ENCODE measurements at regions not wholly inside any gene's neighbourhood (a gene's known extent, or its start where the extent isn't known, plus 50 kb on each side); places are given as distances from the start of the nearest gene placed in this dataset.

DNA sequence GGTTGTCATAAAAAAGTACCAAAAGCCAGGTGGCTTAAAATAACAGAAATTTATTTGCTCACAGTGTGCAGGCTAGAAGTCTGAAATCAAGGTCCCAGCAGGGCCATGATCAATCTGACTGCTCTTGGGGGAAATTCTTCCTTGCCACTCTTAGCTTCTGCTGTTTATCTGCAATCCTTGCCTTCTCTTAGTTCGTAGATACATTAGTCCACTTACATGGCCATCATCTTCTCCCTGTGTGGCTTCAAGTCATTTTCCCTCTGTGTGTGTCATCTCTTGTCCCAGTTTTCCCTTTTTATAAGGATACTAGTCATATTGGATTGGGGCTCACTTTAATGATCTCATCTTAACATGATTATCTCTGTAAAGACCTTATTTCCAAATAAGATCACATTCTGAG, 124.0 kb upstream of the NCAM2 start:
- H4K20me1 ChIP-seq (ENCODE audit: insufficient read depth, low read length), result no peaks in the 10 kb centered on the region
- no peak overlapping the region for H2AFZ ChIP-seq (ENCODE audit: low read length)

DNA sequence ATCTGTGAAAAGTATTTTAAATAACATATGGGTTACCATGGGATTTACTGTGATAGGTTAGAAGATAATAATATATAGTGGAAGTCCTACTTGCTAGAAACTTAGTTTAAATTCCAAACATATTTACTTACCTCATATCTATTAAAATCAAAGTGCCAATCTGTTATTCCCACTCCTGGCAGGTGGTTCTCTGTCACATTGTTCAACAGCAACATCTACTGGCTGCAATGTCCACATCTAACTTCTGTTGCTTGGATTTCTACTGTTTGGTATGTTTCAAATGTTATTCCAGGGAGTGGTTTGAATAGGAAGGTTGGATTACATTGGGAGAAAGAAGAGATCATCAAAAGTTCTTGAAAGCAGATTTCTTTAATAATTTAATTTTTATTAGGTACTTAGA, 122.5 kb upstream of the NCAM2 start:
- no peaks in the 10 kb centered on the region for H3K9me3 ChIP-seq (replicated peaks; ENCODE audit: insufficient read depth, low read length)
- TF ChIP-seq, protein P1, sequence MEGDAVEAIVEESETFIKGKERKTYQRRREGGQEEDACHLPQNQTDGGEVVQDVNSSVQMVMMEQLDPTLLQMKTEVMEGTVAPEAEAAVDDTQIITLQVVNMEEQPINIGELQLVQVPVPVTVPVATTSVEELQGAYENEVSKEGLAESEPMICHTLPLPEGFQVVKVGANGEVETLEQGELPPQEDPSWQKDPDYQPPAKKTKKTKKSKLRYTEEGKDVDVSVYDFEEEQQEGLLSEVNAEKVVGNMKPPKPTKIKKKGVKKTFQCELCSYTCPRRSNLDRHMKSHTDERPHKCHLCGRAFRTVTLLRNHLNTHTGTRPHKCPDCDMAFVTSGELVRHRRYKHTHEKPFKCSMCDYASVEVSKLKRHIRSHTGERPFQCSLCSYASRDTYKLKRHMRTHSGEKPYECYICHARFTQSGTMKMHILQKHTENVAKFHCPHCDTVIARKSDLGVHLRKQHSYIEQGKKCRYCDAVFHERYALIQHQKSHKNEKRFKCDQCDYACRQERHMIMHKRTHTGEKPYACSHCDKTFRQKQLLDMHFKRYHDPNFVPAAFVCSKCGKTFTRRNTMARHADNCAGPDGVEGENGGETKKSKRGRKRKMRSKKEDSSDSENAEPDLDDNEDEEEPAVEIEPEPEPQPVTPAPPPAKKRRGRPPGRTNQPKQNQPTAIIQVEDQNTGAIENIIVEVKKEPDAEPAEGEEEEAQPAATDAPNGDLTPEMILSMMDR (IDR thresholded peaks at IDR 0.05; ENCODE audit: low read length), result no peak
- no peak for TF ChIP-seq EZH2 (optimal IDR thresholded peaks at IDR 0.05; ENCODE audit: low read depth, low read length)
- TF ChIP-seq EZH2phosphoT487 (IDR thresholded peaks at IDR 0.05; ENCODE audit: low read length), result no peak
- H3K36me3 ChIP-seq (replicated peaks; ENCODE audit: insufficient read depth, low read length), result no peaks in the 10 kb centered on the region
- no peak overlapping the region for H2AFZ ChIP-seq (ENCODE audit: low read length)
- no peaks in the 10 kb centered on the region for H3F3A ChIP-seq (ENCODE audit: insufficient read depth, low read length)
- no peaks in the 10 kb centered on the region for H3K9me2 ChIP-seq (replicated peaks; ENCODE audit: insufficient read depth, low read length)
- no peaks in the 10 kb centered on the region for H3K79me2 ChIP-seq (ENCODE audit: low read length)
- no peak for DNase-seq
- H4K20me1 ChIP-seq (ENCODE audit: insufficient read depth, low read length), result no peaks in the 10 kb centered on the region
- H3K27ac ChIP-seq (ENCODE audit: low read length), result no peak overlapping the region
- H3K27me3 ChIP-seq (replicated peaks; ENCODE audit: insufficient read depth, low read length), result no peaks in the 10 kb centered on the region
- no peak overlapping the region for H3K9ac ChIP-seq (ENCODE audit: low read length)
- H3K4me2 ChIP-seq (ENCODE audit: low read depth, low read length), result no peak overlapping the region
- H3K4me1 ChIP-seq (ENCODE audit: low read length), result no peaks in the 10 kb centered on the region
- H3K4me3 ChIP-seq (ENCODE audit: low read length), result no peak overlapping the region

More for the DNA sequence above, 124.0 kb upstream of the NCAM2 start:
- H3K9me2 ChIP-seq (replicated peaks; ENCODE audit: insufficient read depth, low read length), result no peaks in the 10 kb centered on the region
- H3K36me3 ChIP-seq (replicated peaks; ENCODE audit: insufficient read depth, low read length), result no peaks in the 10 kb centered on the region
- no peaks in the 10 kb centered on the region for H3K9me3 ChIP-seq (replicated peaks; ENCODE audit: insufficient read depth, low read length)
- no peaks in the 10 kb centered on the region for H3K27me3 ChIP-seq (replicated peaks; ENCODE audit: insufficient read depth, low read length)
- no peak overlapping the region for H3K27ac ChIP-seq (ENCODE audit: low read length)
- no peak for DNase-seq
- H3K79me2 ChIP-seq (ENCODE audit: low read length), result no peaks in the 10 kb centered on the region
- TF ChIP-seq, protein P1 (IDR thresholded peaks at IDR 0.05; ENCODE audit: low read length), result no peak
- TF ChIP-seq EZH2 (optimal IDR thresholded peaks at IDR 0.05; ENCODE audit: low read depth, low read length) (no peak), EZH2phosphoT487 (IDR thresholded peaks at IDR 0.05; ENCODE audit: low read length) (no peak)
- H3F3A ChIP-seq (ENCODE audit: insufficient read depth, low read length), result no peaks in the 10 kb centered on the region
- H3K4me1 ChIP-seq (ENCODE audit: low read length), result no peaks in the 10 kb centered on the region
- no peak overlapping the region for H3K9ac ChIP-seq (ENCODE audit: low read length)
- no peak overlapping the region for H3K4me2 ChIP-seq (ENCODE audit: low read depth, low read length)
- no peak overlapping the region for H3K4me3 ChIP-seq (ENCODE audit: low read length)

DNA sequence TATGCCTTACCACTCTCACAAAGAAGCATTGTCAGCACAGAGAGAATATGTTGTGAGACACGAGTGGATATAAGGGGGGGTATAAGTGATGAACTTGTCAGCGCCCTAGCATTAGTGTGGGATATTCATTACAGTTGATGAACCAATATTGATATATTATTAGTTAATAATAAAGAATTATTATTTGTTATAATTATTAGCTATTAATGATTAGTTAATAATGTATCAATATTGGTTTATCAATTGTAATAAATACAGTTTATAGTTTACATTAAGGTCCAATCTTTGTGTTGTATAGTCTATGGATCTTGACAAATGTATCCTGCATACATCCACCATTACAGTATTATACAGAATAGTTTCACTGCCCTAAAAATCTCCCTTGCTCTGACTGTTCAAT, 120.2 kb upstream of the NCAM2 start:
- H3K4me1 ChIP-seq (ENCODE audit: low read length), result no peaks in the 10 kb centered on the region
- no peak overlapping the region for H2AFZ ChIP-seq (ENCODE audit: low read length)
- H3K27ac ChIP-seq (ENCODE audit: low read length), result no peak overlapping the region
- H3K9ac ChIP-seq (ENCODE audit: low read length), result no peak overlapping the region
- no peaks in the 10 kb centered on the region for H3K27me3 ChIP-seq (replicated peaks; ENCODE audit: insufficient read depth, low read length)
- DNase-seq, result no peak
- no peaks in the 10 kb centered on the region for H4K20me1 ChIP-seq (ENCODE audit: insufficient read depth, low read length)
- TF ChIP-seq EZH2 (optimal IDR thresholded peaks at IDR 0.05; ENCODE audit: low read depth, low read length) (no peak), EZH2phosphoT487 (IDR thresholded peaks at IDR 0.05; ENCODE audit: low read length) (no peak)
- TF ChIP-seq, protein P1 (IDR thresholded peaks at IDR 0.05; ENCODE audit: low read length), result no peak
- H3K9me2 ChIP-seq (replicated peaks; ENCODE audit: insufficient read depth, low read length), result no peaks in the 10 kb centered on the region
- no peak overlapping the region for H3K4me2 ChIP-seq (ENCODE audit: low read depth, low read length)
- no peaks in the 10 kb centered on the region for H3F3A ChIP-seq (ENCODE audit: insufficient read depth, low read length)
- H3K36me3 ChIP-seq (replicated peaks; ENCODE audit: insufficient read depth, low read length), result no peaks in the 10 kb centered on the region
- no peaks in the 10 kb centered on the region for H3K9me3 ChIP-seq (replicated peaks; ENCODE audit: insufficient read depth, low read length)
- no peaks in the 10 kb centered on the region for H3K79me2 ChIP-seq (ENCODE audit: low read length)
- H3K4me3 ChIP-seq (ENCODE audit: low read length), result no peak overlapping the region

Data from MM.1S (cell line).